OCI-LY7 (cell line): ENCODE measurements at regions not wholly inside any gene's neighbourhood (a gene's known extent, or its start where the extent isn't known, plus 50 kb on each side); places are given as distances from the start of the nearest gene placed in this dataset.

Experiments used
- EZH2phosphoT487 ChIP-seq: fragments of 200-600 bp; sonication (generic); IDR thresholded peaks from 2 replicates; pipeline ENCODE4 v1.6.1; 2018; ENCODE audit warnings: low read depth, borderline replicate concordance, mild to moderate bottlenecking, mixed run types, antibody characterized with exemption, low read length, moderate library complexity, mixed read lengths
- TF ChIP-seq, protein P1 (sequence below): fragments of 200-600 bp; sonication (generic); conservative IDR thresholded peaks from 2 replicates; pipeline ENCODE4 v1.5.1; 2014; ENCODE audit warnings: mild to moderate bottlenecking, antibody characterized with exemption, low read length, moderate library complexity, mixed read lengths

DNA sequence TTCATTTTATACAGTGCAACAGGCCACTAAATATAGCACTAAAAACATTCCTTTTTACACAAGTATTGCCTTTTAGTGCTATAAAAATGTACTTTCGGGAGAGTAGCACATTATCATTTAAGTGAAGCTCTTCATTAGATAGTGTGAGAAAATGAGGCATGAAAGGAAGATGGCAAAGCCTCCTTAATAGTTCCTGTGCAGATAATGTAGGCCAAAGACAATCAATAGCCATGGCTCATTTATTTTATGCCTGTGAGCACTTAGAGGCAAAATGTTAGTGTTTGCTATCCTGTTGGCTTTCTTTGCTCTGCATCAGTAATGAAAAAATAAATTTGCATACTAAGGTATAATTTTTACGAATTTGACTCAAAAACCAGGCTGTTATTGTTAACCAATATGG is 929.5 kb upstream of the C9orf72 start:
- TF ChIP-seq, protein P1, sequence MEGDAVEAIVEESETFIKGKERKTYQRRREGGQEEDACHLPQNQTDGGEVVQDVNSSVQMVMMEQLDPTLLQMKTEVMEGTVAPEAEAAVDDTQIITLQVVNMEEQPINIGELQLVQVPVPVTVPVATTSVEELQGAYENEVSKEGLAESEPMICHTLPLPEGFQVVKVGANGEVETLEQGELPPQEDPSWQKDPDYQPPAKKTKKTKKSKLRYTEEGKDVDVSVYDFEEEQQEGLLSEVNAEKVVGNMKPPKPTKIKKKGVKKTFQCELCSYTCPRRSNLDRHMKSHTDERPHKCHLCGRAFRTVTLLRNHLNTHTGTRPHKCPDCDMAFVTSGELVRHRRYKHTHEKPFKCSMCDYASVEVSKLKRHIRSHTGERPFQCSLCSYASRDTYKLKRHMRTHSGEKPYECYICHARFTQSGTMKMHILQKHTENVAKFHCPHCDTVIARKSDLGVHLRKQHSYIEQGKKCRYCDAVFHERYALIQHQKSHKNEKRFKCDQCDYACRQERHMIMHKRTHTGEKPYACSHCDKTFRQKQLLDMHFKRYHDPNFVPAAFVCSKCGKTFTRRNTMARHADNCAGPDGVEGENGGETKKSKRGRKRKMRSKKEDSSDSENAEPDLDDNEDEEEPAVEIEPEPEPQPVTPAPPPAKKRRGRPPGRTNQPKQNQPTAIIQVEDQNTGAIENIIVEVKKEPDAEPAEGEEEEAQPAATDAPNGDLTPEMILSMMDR = no peak
- TF ChIP-seq EZH2phosphoT487 = no peak
